ENCODE measurements at regions not wholly inside any gene's neighbourhood (a gene's known extent, or its start where the extent isn't known, plus 50 kb on each side); places are given as distances from the start of the nearest gene placed in this dataset.

- Histone ChIP-seq H3K4me3 (no peak overlapping the region), H3K27ac (no peak overlapping the region), H3K4me1 (no peaks in the 10 kb centered on the region), H3K36me3 (replicated peaks in 1 of 2; ENCODE audit: insufficient read depth in 1 of 2, low read depth in 2 of 2) (no peaks in the 10 kb centered on the region), H3K27me3 (no peaks in the 10 kb centered on the region), H3K9me3 (no peaks in the 10 kb centered on the region)
- WGBS, 2 donors, result 91 to 94% methylated on average over 1 of the region's 1 CpG
- no peak for ATAC-seq
- no peak for TF ChIP-seq POLR2A (IDR thresholded peaks at IDR 0.05)
- TF ChIP-seq, protein P1, sequence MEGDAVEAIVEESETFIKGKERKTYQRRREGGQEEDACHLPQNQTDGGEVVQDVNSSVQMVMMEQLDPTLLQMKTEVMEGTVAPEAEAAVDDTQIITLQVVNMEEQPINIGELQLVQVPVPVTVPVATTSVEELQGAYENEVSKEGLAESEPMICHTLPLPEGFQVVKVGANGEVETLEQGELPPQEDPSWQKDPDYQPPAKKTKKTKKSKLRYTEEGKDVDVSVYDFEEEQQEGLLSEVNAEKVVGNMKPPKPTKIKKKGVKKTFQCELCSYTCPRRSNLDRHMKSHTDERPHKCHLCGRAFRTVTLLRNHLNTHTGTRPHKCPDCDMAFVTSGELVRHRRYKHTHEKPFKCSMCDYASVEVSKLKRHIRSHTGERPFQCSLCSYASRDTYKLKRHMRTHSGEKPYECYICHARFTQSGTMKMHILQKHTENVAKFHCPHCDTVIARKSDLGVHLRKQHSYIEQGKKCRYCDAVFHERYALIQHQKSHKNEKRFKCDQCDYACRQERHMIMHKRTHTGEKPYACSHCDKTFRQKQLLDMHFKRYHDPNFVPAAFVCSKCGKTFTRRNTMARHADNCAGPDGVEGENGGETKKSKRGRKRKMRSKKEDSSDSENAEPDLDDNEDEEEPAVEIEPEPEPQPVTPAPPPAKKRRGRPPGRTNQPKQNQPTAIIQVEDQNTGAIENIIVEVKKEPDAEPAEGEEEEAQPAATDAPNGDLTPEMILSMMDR (IDR thresholded peaks at IDR 0.05), result no peak
- DNase-seq, result no peak
- intact Hi-C loops (cut with DNase I), result no loop called here
Measured at GRCh38 chr15:52912172-52912571, 122.0 kb upstream of the ONECUT1 start.

- Histone ChIP-seq H3K4me3 (no peak overlapping the region), H3K36me3 (replicated peaks in 1 of 2; ENCODE audit: insufficient read depth in 1 of 2, low read depth in 2 of 2) (no peaks in the 10 kb centered on the region), H3K4me1 (no peaks in the 10 kb centered on the region), H3K27ac (no peak overlapping the region), H3K27me3 (no peaks in the 10 kb centered on the region), H3K9me3 (no peaks in the 10 kb centered on the region)
- intact Hi-C loops (cut with DNase I), result no loop called here
- DNase-seq, result no peak
- no peak for ATAC-seq
- WGBS, 2 donors, result 82 to 94% methylated on average over 3 of the region's 3 CpGs
- TF ChIP-seq, protein P1 (IDR thresholded peaks at IDR 0.05), result no peak
- no peak for TF ChIP-seq POLR2A (IDR thresholded peaks at IDR 0.05)
Measured at GRCh38 chr15:52893338-52893737, 103.2 kb upstream of the ONECUT1 start.

DNA sequence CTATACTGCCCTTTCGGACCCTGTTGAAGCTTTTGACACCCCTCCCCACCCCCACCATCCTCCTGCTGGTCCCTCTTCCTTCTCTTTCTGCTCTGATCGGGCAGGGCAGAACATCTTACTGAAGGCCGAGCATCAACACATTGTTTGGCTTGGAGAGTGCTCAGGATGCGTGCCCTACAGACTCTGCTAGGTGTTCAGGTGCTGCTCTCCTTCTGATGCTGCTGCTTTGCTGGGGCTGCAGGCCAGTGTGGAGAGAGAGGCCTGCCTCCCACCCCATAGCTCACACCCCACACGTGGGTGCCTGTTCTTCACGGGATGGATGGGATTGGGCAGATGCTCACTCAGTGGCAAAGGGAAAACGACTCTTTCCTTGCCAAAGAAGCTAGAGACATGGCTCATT lies 89.8 kb upstream of the ONECUT1 start:
- WGBS, 2 donors, result 67 to 70% methylated on average over 6 to 7 of the region's 7 CpGs
- ATAC-seq (no peak), DNase-seq (no peak)
- Histone ChIP-seq H3K9me3 (no peaks in the 10 kb centered on the region), H3K36me3 (replicated peaks in 1 of 2; ENCODE audit: insufficient read depth in 1 of 2, low read depth in 2 of 2) (no peaks in the 10 kb centered on the region), H3K4me1 (peaks cover 9% of the 10 kb centered on the region), H3K27ac (no peak overlapping the region), H3K27me3 (no peaks in the 10 kb centered on the region), H3K4me3 (no peak overlapping the region)
- intact Hi-C loops (cut with DNase I), result no loop called here
- no peak for TF ChIP-seq POLR2A (IDR thresholded peaks at IDR 0.05)
- TF ChIP-seq, protein P1 (IDR thresholded peaks at IDR 0.05), result no peak

DNA sequence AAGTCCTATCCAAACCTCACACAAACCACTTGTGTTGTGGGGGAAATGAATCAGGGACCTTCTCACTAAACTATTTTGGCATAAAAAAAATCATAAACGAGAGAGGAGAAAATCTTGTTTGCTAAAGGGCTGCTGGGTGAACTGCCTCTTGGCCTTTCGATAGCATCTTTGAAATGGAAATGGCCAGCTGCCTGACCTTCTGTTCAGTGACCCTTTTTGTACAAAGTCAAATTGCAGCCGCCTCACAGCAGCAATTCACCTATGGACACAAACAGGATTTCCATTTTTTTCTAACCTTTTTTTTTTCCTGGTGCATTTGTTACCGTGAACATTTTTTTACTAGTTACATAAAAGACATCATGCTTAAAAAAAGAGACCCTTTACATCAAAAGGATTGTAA lies 89.0 kb upstream of the ONECUT1 start:
- Histone ChIP-seq H3K9me3 (no peaks in the 10 kb centered on the region), H3K27me3 (no peaks in the 10 kb centered on the region), H3K36me3 (replicated peaks in 1 of 2; ENCODE audit: insufficient read depth in 1 of 2, low read depth in 2 of 2) (no peaks in the 10 kb centered on the region), H3K4me1 (peaks cover 9% of the 10 kb centered on the region), H3K4me3 (no peak overlapping the region), H3K27ac (no peak overlapping the region)
- WGBS, 2 donors, result 62 to 64% methylated on average over 4 of the region's 4 CpGs
- TF ChIP-seq, protein P1 (IDR thresholded peaks at IDR 0.05), result no peak
- no peak for TF ChIP-seq POLR2A (IDR thresholded peaks at IDR 0.05)
- intact Hi-C loops (cut with DNase I), result no loop called here
- ATAC-seq, result no peak
- DNase-seq, result no peak

- TF ChIP-seq, protein P1 (IDR thresholded peaks at IDR 0.05), result no peak
- TF ChIP-seq POLR2A (IDR thresholded peaks at IDR 0.05), result no peak
- ATAC-seq (no peak), DNase-seq (peak in 2 of 4 donors; percentile 13 to 45)
- no peaks in the 10 kb centered on the region for H3K36me3 ChIP-seq (replicated peaks in 1 of 2; ENCODE audit: insufficient read depth in 1 of 2, low read depth in 2 of 2)
- intact Hi-C loops (cut with DNase I), result no loop called here
- no peaks in the 10 kb centered on the region for H3K9me3 ChIP-seq
- H3K4me1 ChIP-seq, result peaks cover 26% of the 10 kb centered on the region
- no peak overlapping the region for H3K4me3 ChIP-seq
- H3K27ac ChIP-seq, result no peak overlapping the region
- no peaks in the 10 kb centered on the region for H3K27me3 ChIP-seq
- WGBS, 2 donors, result 27 to 29% methylated on average over 5 of the region's 5 CpGs
Measured at GRCh38 chr15:52876991-52877663, 87.0 kb upstream of the ONECUT1 start.
